ENCODE measurements at regions not wholly inside any gene's neighbourhood (a gene's known extent, or its start where the extent isn't known, plus 50 kb on each side); places are given as distances from the start of the nearest gene placed in this dataset.
"Not testable (repeated sequence)": the region's sequence is repeated elsewhere in the genome, so short reads cannot be mapped to it uniquely, and the experiment has no call there.

DNA sequence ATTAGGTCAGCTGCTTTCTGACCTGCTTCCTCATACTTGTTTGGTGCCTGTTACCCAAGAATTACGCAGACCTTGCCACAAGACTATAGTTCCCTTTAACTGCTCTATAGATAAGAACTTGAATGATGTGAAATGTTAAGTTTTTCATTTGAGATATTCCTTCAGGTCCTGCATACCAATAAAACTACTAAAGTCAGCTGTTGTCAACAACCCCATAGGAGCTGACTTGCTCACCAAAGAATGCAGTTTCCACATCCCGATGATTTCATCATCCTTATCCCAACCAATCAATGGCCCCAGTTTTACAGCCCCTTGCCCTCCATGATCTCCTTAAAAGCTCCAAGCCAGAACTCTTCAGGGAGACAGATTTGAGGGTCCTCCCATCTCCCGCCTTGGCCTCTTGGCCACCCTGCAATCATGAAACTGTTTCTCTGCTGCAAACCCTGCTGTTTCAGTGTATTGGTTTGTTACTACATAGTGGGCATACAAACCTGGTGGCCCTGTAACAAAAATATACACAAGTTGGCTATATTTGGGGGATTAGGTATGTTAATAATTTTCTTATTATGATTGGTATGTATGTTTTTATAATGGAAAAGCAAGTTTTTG is 396.3 kb upstream of the CHST9 start:
- DNase-seq (ENCODE audit: low spot score) = no peak

DNA sequence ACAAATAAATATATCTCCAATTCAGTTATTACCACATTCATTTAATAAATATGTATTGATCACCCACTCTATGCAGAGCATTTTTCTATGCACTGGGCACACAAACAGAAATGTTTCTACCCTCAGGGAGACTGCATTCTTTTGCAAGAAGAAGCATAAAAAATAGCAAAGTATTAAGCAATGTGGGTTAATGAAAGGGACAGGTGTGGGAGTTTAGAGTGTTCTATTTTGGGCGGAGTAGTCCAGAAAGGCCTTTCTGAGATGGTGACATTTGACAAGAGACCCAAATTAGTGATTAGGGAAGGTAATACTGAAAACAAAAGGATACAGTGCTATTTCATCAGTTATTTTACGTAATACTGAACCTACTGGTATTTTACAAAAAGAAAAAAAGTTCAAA is 394.3 kb upstream of the CHST9 start:
- no peak for DNase-seq (ENCODE audit: low spot score)

DNA sequence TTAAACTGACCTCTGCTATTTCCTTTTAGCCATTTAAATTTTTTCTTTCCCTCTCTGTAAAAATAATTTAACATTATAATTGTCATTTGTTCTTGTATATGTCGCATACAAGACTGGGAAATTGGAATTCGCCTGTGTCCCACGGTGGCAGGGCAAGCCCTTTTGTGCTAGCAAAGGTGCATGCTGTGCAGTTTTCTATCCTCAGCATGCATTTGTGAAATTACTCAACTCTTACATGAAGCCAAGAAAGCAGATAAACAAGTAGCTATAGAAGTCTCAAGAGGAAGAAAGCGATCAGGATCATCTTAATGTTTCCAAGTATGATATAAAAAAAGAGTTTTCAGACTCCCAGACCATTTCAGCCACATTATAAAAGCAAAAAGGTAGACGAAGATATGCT is 392.6 kb upstream of the CHST9 start:
- no peak for DNase-seq (ENCODE audit: low spot score)

DNA sequence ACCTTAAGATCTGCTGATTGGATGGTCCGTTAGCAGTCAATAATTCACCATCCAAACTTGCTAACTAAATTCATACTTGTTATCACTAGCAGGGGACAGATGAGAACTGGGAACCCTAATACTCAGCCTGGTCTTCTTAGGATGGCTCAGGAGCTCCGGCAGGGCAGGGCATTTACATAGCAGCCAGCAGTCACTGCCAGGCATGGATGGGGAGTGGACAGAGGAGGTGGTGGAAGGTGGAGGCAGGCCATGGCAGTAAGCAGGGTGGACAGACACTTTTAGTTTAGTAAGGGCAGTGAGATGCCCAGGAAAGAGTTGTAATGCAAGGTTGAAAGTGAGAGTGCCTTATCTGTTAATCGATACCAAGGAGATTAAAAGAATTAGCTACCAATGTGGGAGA is 392.2 kb upstream of the CHST9 start:
- DNase-seq (ENCODE audit: low spot score) = no peak

DNA sequence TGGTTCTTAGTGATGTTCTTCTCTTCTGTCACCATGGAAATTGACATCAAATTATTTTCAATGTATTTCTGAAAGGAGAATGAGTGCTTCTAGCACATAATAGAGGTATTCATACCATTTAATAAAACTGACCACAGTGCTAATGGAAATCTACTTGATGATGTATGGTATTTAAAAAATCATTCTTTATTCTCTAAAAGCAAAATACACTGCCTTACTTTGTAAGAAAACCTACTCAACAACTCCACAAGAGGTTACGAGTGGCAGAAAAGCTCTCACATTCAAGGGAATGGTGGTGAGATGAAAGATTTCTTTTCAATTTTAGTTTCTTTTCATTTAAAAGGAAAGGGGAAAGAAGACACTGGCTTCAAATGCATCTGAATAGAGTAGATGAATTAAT is 382.3 kb upstream of the CHST9 start:
- DNase-seq (ENCODE audit: low spot score) = no peak

DNA sequence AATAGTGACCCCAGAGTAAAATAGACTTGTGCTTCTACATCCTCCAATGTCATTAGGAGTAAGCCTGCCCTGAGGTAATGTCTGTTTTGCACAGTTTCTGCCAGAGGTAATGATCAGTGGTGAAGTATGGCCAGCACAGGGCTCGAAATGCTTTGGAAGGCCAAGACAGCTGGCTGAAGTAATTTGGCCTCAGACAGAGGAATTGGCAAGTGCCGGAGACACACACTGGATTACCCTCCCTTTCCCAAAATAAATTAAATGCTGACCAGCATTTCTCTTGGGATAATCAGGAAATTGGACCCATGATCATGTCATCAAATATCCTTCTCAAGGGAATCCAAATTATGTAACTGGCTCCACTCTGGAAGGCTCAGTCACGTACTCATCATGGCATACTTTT is 379.0 kb upstream of the CHST9 start:
- no peak for DNase-seq (ENCODE audit: low spot score)

DNA sequence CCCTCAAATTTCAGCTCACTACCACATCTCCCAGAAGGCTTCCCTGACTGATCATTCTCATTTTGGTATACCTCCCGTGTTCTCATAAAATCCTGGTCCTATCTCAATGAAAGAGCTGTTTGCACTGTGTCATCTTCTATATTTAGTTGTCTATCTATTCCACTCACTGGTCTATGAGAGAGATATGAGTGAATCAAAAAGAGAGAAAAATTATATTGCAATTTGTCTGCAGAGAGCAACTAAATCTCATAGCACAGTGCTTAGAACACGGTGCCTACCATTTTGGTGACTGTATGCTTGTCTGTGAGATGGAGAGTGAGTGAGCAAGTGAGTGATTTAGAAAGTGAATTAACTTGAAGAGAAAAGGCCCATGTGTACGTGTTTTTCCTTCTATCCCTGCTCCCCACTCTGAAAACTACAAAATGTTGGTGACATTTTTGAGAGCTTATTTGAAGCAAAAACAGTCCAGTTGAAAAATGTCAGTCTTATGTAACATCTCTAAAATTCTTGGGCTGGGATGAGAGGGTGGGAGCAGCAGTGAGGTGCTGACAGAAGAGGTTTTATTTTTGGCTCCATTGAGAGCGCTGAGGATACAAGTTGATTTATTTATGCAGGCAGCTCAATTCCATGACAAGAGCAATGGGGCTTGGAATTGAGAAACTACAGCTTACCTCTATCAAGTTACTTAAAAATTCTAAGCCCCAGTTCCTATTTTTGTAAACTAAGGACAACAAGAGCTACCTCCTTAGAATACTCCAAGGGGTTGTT is 373.5 kb upstream of the CHST9 start:
- DNase-seq (ENCODE audit: low spot score) = no peak

DNA sequence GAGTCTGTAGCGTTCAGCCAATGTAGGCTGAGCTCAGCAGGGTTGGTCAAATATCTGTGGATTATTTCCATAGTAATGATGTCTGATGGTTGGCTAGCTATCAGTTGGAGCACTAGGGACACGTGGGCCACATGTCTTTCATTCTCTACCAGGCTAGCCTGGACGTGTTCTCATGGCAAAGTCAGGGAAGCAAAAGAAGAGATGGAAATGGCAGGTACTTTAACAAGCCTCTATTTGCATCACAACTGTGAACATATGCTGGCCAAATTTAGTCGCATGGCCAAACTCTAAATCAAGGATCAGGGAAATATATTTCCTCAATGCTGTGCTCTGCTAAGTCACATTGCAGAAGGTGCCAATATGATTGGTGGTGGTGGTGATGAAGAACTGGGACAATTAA is 371.6 kb upstream of the CHST9 start:
- no peak for DNase-seq (ENCODE audit: low spot score)

DNA sequence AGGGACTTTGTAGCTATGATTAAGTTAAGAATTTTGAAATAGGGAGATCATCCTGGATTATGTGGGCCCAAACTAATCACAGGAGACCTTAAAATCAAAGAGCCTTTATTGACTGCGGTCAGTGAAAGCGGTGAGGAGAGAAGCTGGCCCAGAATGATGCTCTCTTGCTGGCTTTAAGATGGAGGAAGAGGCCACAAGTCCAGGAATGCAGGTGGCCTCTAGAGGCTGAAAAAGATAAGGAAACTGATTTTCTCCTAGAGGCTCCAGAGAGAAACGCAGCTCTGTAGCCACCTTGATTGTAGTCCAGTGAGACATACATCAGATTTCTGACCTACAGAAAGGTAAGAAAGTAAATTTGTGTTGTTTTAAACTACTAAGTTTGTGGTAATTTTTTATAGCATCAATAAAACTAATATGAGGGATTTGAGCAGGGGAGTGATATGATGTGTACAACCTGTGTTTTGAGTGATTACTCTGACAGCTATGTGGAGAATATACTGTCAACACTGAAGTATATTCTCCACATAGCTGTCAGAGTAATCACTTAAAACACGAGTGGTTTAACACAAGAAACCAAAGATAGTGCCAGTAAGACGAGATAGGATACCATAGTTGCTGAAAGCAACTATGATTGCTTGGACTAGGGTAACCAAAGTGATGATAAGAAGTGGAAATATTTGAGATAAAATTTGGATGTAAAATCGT is 364.4 kb upstream of the CHST9 start:
- DNase-seq (ENCODE audit: low spot score) = no peak

DNA sequence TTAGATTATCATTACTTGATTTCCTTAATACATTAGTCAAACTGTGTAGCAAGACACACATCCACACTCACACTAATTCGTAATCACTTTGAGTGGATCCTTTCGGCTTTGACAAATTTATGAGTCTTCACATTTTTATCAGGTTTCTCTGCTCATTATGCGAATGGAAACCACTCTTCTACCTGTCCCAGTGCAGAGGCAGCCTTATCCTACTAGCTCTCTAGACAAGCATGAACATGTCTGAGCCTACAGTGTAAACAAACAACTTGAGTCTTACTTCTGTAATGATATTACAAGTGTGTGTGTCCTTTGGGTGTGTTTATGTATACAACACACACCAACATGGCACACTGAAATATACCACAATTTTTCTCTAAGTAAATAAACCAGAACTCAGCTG is 361.9 kb upstream of the CHST9 start:
- no peak for DNase-seq (ENCODE audit: low spot score)

DNA sequence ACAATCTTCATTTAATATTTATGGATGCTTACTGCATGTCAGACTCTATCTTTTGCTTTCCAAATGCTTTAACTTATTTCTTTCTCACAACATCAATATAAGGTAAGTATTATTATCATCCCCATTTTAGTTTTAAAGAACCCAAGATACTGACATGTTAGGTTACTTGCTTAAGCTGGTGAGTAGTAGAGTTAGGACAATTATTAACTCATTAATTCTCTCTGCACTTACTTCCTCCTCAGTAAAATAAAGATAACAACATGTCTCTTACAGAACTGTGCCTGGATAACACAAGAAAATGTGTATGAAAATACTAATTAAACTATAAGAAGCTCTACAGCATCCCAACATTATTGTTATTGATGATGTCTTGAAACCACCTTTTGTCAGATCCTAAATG is 359.1 kb upstream of the CHST9 start:
- DNase-seq (ENCODE audit: low spot score) = no peak

DNA sequence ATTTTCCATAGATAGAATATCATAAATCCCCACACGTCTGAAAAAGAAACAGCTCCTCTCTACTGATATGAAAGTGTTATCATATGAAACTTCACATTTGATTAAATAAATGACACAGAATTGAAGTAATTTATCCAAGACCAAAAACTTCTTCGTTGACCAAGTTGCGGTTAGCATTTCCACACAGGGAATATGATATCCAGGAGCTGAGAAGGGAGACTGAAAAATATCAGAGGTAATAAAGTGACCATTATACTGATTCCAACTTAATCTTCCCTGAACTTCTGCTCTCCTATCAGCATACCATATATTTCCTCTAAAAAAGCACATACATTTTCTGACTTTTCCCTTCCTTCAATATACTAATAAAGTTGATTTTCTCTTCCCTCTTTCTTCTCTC is 356.2 kb upstream of the CHST9 start:
- no peak for DNase-seq (ENCODE audit: low spot score)

DNA sequence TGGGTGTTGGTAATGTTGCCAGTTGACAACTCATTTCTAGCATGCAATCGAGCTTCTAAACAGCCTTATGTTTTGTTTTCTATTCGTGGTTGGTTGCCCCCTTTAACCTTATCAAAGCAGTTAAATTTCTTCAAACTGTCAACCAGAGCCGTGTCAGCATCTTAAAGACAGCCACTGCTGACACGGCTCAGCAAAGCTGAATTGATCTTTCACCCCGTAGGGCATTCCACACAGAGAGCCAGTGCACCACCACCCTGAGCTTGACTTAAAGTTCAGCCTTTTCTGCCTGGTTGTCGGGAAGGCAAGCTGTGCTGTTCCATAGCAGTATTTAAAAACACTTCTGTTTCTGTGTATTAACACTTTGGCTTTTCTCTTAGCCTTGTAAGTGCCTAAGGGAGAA is 355.0 kb upstream of the CHST9 start:
- DNase-seq (ENCODE audit: low spot score) = no peak

DNA sequence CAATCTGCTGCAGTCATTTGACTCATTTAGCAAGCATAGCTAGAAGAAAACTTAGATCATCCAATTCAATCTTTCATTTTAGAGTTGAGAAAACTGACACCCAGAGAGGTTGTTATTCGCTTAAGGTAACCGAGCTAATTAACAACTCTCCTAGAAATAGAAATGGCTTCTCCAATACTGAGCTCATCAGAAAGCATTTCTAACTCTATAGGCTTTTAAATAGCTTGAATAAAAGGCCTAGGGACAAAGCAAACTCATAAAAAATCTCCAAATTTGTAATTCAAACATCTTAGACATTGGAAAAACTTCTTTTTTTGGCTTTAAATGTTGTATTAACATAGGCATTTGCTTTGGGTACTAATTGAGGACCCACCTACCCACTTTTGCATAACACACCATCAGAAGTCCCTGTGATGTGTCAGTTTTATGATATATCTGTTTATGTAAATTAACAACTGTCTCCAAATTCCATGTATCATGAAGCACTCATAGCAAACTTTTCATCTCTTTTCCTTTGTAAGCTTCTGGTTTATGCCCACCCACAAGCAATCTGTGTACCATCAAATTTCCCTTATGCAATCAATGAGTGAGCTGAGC is 343.9 kb upstream of the CHST9 start:
- DNase-seq (ENCODE audit: low spot score) = no peak

DNA sequence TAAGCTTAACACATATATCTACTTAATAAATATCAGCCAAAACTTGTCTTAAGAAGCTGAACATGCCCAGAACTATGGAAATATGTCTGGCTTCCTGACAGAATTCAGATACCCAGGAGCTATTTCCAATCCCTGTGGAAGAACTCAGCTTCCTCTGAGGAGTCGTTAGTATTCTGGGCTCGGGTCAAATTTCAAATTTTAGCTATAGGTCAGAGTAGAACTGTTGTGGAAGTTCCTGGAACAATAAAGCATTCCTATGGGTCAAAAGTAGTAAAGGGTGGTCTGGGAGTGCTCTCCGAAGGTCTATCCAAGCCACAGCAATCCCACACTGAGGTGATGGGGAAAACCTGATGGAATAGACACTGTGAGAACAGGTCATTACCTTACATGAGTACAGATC is 342.7 kb upstream of the CHST9 start:
- no peak for DNase-seq (ENCODE audit: low spot score)

DNA sequence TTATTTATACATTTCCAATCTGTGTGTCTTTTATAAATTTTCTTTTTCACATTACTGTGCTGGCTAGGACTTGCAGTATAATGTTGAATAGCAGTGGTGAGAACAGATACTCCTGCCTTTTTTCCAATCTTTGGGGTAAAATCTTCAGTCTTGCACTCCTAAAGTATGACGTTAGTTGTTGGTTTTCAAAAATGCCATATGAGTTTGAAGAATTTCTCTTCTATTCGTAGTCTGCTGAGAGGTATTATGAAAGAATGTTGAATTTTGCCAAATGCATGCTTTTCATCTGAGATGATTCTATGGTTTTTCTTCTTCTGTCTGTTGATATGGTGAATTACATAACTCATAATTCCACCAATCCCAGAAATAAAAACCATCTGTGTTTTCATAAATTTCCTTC is 335.3 kb upstream of the CHST9 start:
- DNase-seq (ENCODE audit: low spot score) = no peak

DNA sequence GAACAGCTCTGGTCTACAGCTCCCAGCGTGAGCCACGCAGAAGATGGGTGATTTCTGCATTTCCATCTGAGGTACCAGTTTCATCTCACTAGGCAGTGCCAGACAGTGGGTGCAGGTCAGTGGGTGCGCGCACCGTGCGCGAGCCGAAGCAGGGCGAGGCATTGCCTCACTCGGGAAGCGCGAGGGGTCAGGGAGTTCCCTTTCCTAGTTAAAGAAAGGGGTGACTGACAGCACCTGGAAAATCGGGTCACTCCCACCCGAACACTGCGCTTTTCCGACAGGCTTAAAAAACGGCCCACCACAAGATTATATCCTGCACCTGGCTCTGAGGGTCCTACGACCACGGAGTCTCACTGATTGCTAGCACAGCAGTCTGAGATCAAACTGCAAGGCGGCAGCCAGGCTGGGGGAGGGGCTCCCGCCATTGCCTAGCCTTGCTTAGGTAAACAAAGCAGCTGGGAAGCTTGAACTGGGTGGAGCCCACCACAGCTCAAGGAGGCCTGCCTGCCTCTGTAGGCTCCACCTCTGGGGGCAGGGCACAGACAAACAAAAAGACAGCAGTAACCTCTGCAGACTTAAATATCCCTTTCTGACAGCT is 325.0 kb upstream of the CHST9 start:
- not testable (repeated sequence) for DNase-seq (ENCODE audit: low spot score)

DNA sequence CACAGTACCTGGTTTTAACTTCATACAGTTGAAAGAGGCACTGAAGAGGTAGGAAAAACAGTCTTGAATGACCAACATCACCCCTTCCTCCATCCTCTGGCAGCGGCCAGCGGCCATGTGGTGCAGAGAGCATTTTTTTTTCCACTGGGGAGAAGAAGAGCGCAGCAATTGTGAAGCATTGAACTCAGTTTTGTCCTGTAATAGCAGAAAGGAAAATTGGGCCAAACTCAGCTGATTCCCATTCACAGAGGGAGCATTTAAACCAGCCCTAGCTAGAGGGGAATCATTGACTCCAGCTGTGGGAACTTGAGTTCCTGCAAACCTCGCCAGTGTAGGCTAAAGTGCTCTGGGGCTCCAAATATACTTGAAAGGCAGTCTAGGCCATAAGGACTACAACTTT is 316.6 kb upstream of the CHST9 start:
- no peak for DNase-seq (ENCODE audit: low spot score)

DNA sequence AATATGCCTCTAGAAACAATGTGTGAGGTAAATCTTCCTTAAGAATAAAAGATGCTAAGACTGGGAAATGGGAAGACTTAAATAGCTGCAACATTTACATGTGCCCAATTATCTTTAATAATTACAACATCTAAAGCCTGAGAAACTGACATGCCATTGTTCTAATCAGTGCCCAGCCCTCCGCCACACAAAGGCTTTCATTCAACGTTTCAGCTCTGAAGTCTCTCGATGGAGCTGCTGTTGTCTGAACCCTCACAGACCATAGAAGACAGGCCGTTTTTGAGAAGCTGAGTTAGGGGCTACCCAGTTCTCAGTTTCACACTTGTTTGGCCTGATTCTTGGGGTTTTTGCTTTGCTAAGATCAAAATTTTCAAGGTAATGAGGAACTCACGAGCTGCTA is 315.4 kb upstream of the CHST9 start:
- no peak for DNase-seq (ENCODE audit: low spot score)

DNA sequence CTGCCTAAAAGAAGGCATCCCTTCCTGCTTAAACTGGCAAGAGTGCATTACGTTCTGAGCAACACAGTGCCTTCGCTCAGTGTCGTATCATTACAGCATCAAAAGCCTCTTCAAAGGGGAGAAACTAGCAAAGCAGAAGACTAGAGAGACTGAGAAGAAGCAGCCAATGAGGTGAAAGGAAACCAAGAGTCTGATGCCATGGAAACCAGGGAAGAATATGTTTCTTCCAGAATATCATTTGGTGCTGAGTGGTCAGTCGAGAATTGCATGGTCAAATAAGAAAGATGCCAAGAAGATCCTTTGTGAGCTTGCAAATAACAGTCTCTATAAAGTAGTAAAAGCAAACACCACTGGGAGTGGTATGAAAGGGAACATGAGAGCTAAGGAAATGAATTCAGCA is 312.1 kb upstream of the CHST9 start:
- DNase-seq (ENCODE audit: low spot score) = no peak

DNA sequence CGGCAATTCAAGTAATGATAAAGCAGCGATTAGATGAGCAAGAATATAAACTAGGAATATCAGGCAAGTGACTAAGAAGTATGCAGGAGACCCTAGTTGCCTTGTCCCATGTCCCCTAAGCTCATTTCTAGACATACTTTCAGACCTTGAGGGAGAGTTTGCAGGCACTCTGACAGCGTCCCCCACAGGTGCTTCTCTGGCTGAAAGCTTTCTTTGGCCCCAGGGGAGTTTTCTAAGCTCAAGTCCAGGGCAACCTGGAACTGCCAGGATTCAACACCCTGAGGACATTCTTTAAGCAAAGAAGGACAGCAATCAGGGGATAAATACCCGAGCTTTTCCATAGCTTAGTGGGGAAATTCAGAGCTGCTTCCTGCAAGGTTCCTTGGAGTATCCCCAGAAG is 308.1 kb upstream of the CHST9 start:
- no peak for DNase-seq (ENCODE audit: low spot score)

DNA sequence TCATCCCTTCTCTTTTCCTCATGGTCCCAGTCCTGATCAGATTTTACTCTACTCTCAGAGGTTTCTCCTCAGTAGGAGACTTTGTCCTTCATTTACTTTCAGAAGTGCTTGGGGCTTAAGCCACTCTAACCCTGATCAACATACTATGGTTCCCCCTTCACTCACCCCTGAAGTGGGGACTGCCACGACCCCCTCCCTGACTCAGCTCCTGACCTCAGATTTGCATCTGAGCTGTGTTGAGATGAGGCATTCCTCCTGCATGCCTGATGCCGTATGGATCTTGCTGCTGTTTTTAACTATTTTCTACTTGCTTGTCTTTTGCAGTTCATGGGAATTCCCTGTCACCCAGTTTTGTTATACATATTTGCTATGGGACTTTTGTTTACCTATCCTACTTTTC is 306.7 kb upstream of the CHST9 start:
- no peak for DNase-seq (ENCODE audit: low spot score)

DNA sequence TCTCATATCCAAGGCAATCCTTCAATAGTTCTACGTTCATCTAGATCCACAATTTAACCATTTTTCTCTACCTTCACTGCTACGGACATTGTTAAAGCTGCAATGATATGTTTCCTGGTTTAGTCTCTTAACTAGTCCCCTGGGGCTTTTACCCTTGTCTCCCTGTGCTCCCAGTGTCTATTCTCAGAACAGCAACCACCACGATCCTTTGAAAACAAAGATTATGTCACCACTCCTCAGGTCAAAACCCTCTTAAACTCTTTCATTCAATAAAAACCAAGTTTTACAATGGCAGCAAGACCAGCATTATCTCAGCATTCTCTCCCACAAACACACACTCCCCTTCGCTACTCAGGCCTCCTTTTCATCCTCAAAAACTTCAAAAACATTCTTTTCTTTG is 298.2 kb upstream of the CHST9 start:
- DNase-seq (ENCODE audit: low spot score) = no peak

All from left forelimb (tissue), 1 donor.